GM12892 (cell line): ENCODE measurements at regions not wholly inside any gene's neighbourhood (a gene's known extent, or its start where the extent isn't known, plus 50 kb on each side); places are given as distances from the start of the nearest gene placed in this dataset.

Source experiments
- DNase-seq: peaks from one replicate; pipeline ENCODE4 v3.0.0; 2011; ENCODE audit not compliant: insufficient read length
- FAIRE-seq: peaks from 2 replicates; lab custom pipeline; 2011; peaks lifted over from hg19 to GRCh38; lab: Jason Lieb, UNC
- POLR2A ChIP-seq: IDR thresholded peaks from 2 replicates; pipeline ENCODE4 v1.6.1; 2011; ENCODE audit warnings: low read depth, low read length, control low read depth
- POLR2AphosphoS5 ChIP-seq: IDR thresholded peaks from 2 replicates; pipeline ENCODE4 v1.6.1; 2011; ENCODE audit warnings: low read depth, low read length, control low read depth
- TAF1 ChIP-seq: IDR thresholded peaks from 2 replicates; pipeline ENCODE4 v1.6.1; 2011; ENCODE audit warnings: low read depth, mild to moderate bottlenecking, control low read depth, low read length, borderline replicate concordance

GRCh38 chr16:48000622-48001021 lies 155.2 kb downstream of the ABCC12 start:
- TF ChIP-seq POLR2AphosphoS5 (no peak), TAF1 (no peak), POLR2A (no peak)
- no peak for FAIRE-seq
- no peak for DNase-seq

GRCh38 chr16:47999595-47999994 lies 156.2 kb downstream of the ABCC12 start:
- no peak for TF ChIP-seq POLR2AphosphoS5
- TF ChIP-seq TAF1 = no peak
- TF ChIP-seq POLR2A = no peak
- DNase-seq = no peak
- no peak for FAIRE-seq

- FAIRE-seq = no peak
- DNase-seq = no peak
Measured at GRCh38 chr16:47995354-47995753, 160.4 kb downstream of the ABCC12 start.

GRCh38 chr16:47991491-47991890 lies 164.3 kb downstream of the ABCC12 start:
- FAIRE-seq = no peak
- no peak for DNase-seq
- TF ChIP-seq POLR2A (no peak), TAF1 (no peak), POLR2AphosphoS5 (no peak)

More at GRCh38 chr16:47995354-47995753, 160.4 kb downstream of the ABCC12 start:
- TF ChIP-seq TAF1 (no peak), POLR2A (no peak), POLR2AphosphoS5 (no peak)

GRCh38 chr16:47990676-47991075 lies 165.1 kb downstream of the ABCC12 start:
- FAIRE-seq = no peak
- DNase-seq = no peak
- no peak for TF ChIP-seq TAF1
- no peak for TF ChIP-seq POLR2AphosphoS5
- TF ChIP-seq POLR2A = no peak

- no peak for DNase-seq
- no peak for FAIRE-seq
- no peak for TF ChIP-seq POLR2A
- TF ChIP-seq TAF1 = no peak
- no peak for TF ChIP-seq POLR2AphosphoS5
Measured at GRCh38 chr16:47987136-47987535, 168.7 kb downstream of the ABCC12 start.

- TF ChIP-seq POLR2A (no peak), TAF1 (no peak), POLR2AphosphoS5 (no peak)
- DNase-seq (no peak), FAIRE-seq (no peak)
Measured at GRCh38 chr16:47986031-47986430, 169.8 kb downstream of the ABCC12 start.

GRCh38 chr16:47984669-47985068 lies 171.1 kb downstream of the ABCC12 start:
- FAIRE-seq (no peak), DNase-seq (no peak)
- no peak for TF ChIP-seq POLR2A
- no peak for TF ChIP-seq TAF1
- TF ChIP-seq POLR2AphosphoS5 = no peak

GRCh38 chr16:47983999-47984580 lies 171.7 kb downstream of the ABCC12 start:
- no peak for FAIRE-seq
- TF ChIP-seq TAF1 (no peak), POLR2A (no peak), POLR2AphosphoS5 (no peak)
- no peak for DNase-seq

- TF ChIP-seq POLR2AphosphoS5 (no peak), POLR2A (no peak), TAF1 (no peak)
- FAIRE-seq (no peak), DNase-seq (no peak)
Measured at GRCh38 chr16:47980212-47980611, 175.6 kb downstream of the ABCC12 start.

GRCh38 chr16:47979616-47980182 lies 176.1 kb downstream of the ABCC12 start:
- DNase-seq (no peak), FAIRE-seq (no peak)
- TF ChIP-seq POLR2A (no peak), POLR2AphosphoS5 (no peak), TAF1 (no peak)

GRCh38 chr16:47979164-47979520 lies 176.7 kb downstream of the ABCC12 start:
- TF ChIP-seq POLR2AphosphoS5 (no peak), TAF1 (no peak), POLR2A (no peak)
- no peak for DNase-seq
- no peak for FAIRE-seq
